DOHH2 (cell line): ENCODE measurements at regions not wholly inside any gene's neighbourhood (a gene's known extent, or its start where the extent isn't known, plus 50 kb on each side); places are given as distances from the start of the nearest gene placed in this dataset.

Source experiments
- H3F3A ChIP-seq: fragments of 200-600 bp; sonication (generic), shearing (Covaris generic); 2 replicates; pipeline ENCODE4 v1.6.0; 2016; ENCODE audit warnings: antibody characterized with exemption, mild to moderate bottlenecking; ENCODE audit not compliant: control insufficient read depth, insufficient read depth
- H3K27ac ChIP-seq: fragments of 200-600 bp; sonication (generic); 2 replicates; pipeline ENCODE4 v1.5.1; 2014; ENCODE audit warnings: low read depth, mild to moderate bottlenecking, low read length, moderate library complexity
- H3K27me3 ChIP-seq: fragments of 200-600 bp; sonication (generic); 2 replicates; pipeline ENCODE4 v1.6.1; 2014; ENCODE audit warnings: mild to moderate bottlenecking, low read length, mixed read lengths; ENCODE audit not compliant: control insufficient read depth
- H3K36me3 ChIP-seq: fragments of 200-600 bp; sonication (generic); 2 replicates; pipeline ENCODE4 v1.6.1; 2014; ENCODE audit warnings: mild to moderate bottlenecking, low read length, moderate library complexity, mixed read lengths; ENCODE audit not compliant: control insufficient read depth
- H3K4me1 ChIP-seq: fragments of 200-600 bp; sonication (generic); 2 replicates; pipeline ENCODE4 v1.6.1; 2014; ENCODE audit warnings: mild to moderate bottlenecking, low read length, mixed read lengths; ENCODE audit not compliant: control insufficient read depth
- H3K4me2 ChIP-seq: fragments of 200-600 bp; sonication (generic); 2 replicates; pipeline ENCODE4 v1.6.0; 2014; ENCODE audit warnings: mild to moderate bottlenecking, low read length, moderate library complexity
- H3K4me3 ChIP-seq: fragments of 200-600 bp; sonication (generic); 2 replicates; pipeline ENCODE4 v1.5.1; 2014; ENCODE audit warnings: mild to moderate bottlenecking, low read length, mixed read lengths
- H3K79me2 ChIP-seq: fragments of 200-600 bp; sonication (generic); 2 replicates; pipeline ENCODE4 v1.6.1; 2014; ENCODE audit warnings: mild to moderate bottlenecking, low read length, mixed read lengths; ENCODE audit not compliant: control insufficient read depth
- H3K9me2 ChIP-seq: fragments of 200-600 bp; sonication (generic); replicated peaks from 2 replicates; pipeline ENCODE4 v1.6.1; 2014; ENCODE audit warnings: mild to moderate bottlenecking, low read length, mixed read lengths; ENCODE audit not compliant: control insufficient read depth
- H3K9me3 ChIP-seq: fragments of 200-600 bp; sonication (generic); 2 replicates; pipeline ENCODE4 v1.6.1; 2014; ENCODE audit warnings: antibody characterized with exemption, low read length, mixed read lengths; ENCODE audit not compliant: control insufficient read depth, insufficient read depth
- H4K20me1 ChIP-seq: fragments of 200-600 bp; sonication (generic); 2 replicates; pipeline ENCODE4 v1.6.0; 2014; ENCODE audit warnings: low read depth, mild to moderate bottlenecking, antibody characterized with exemption, low read length, moderate library complexity; ENCODE audit not compliant: control insufficient read depth, insufficient read depth
- CTCF ChIP-seq: fragments of 200-600 bp; sonication (generic); IDR thresholded peaks from one replicate; pipeline ENCODE4 v1.5.1; 2014; ENCODE audit warnings: antibody characterized with exemption, mild to moderate bottlenecking, low read depth, low read length; ENCODE audit not compliant: poor library complexity, severe bottlenecking
- EZH2phosphoT487 ChIP-seq: fragments of 200-600 bp; sonication (generic); IDR thresholded peaks from 2 replicates; pipeline ENCODE4 v1.6.1; 2017; ENCODE audit warnings: borderline replicate concordance, mild to moderate bottlenecking, antibody characterized with exemption, low read length, moderate library complexity, mixed read lengths

- H3K36me3 ChIP-seq: no peaks in the 10 kb centered on the region
- TF ChIP-seq EZH2phosphoT487: no peak
- TF ChIP-seq CTCF: no peak
- no peak overlapping the region for H3K4me3 ChIP-seq
- no peaks in the 10 kb centered on the region for H3K79me2 ChIP-seq
- no peak overlapping the region for H3K4me2 ChIP-seq
- no peak overlapping the region for H3K27ac ChIP-seq
- H3F3A ChIP-seq: no peaks in the 10 kb centered on the region
- H3K9me3 ChIP-seq: no peaks in the 10 kb centered on the region
- no peaks in the 10 kb centered on the region for H3K9me2 ChIP-seq
- no peaks in the 10 kb centered on the region for H4K20me1 ChIP-seq
- H3K4me1 ChIP-seq: no peaks in the 10 kb centered on the region
- no peaks in the 10 kb centered on the region for H3K27me3 ChIP-seq
Measured at GRCh38 chr21:37983336-37984095, 67.3 kb upstream of the KCNJ6 start.

- Histone ChIP-seq H3K36me3 (no peaks in the 10 kb centered on the region), H3K4me3 (no peak overlapping the region), H3K4me2 (no peak overlapping the region), H3K9me3 (no peaks in the 10 kb centered on the region), H4K20me1 (no peaks in the 10 kb centered on the region), H3K27me3 (no peaks in the 10 kb centered on the region), H3K4me1 (no peaks in the 10 kb centered on the region), H3K27ac (no peak overlapping the region), H3K9me2 (no peaks in the 10 kb centered on the region), H3K79me2 (no peaks in the 10 kb centered on the region), H3F3A (no peaks in the 10 kb centered on the region)
- TF ChIP-seq EZH2phosphoT487 (no peak), CTCF (no peak)
Measured at GRCh38 chr21:37984416-37984815, 68.2 kb upstream of the KCNJ6 start.

GRCh38 chr21:37986000-37986399, 69.7 kb upstream of the KCNJ6 start:
- no peaks in the 10 kb centered on the region for H3F3A ChIP-seq
- H3K79me2 ChIP-seq: no peaks in the 10 kb centered on the region
- no peaks in the 10 kb centered on the region for H3K4me1 ChIP-seq
- H3K27ac ChIP-seq: no peak overlapping the region
- no peaks in the 10 kb centered on the region for H3K9me2 ChIP-seq
- no peak for TF ChIP-seq CTCF
- TF ChIP-seq EZH2phosphoT487: no peak
- no peaks in the 10 kb centered on the region for H3K9me3 ChIP-seq
- no peaks in the 10 kb centered on the region for H4K20me1 ChIP-seq
- no peaks in the 10 kb centered on the region for H3K27me3 ChIP-seq
- no peaks in the 10 kb centered on the region for H3K36me3 ChIP-seq
- no peak overlapping the region for H3K4me2 ChIP-seq
- H3K4me3 ChIP-seq: no peak overlapping the region
